HG03378 (cell line): ENCODE measurements at regions not wholly inside any gene's neighbourhood (a gene's known extent, or its start where the extent isn't known, plus 50 kb on each side); places are given as distances from the start of the nearest gene placed in this dataset.
"Not testable (repeated sequence)": the region's sequence is repeated elsewhere in the genome, so short reads cannot be mapped to it uniquely, and the experiment has no call there.

Experiments
- ATAC-seq: cut with Tn5 transposase; IDR thresholded peaks from one replicate; pipeline ENCODE4 v1.9.1; 2021; ENCODE audit warnings: mild to moderate bottlenecking, moderate library complexity; ENCODE audit not compliant: unreplicated experiment

DNA sequence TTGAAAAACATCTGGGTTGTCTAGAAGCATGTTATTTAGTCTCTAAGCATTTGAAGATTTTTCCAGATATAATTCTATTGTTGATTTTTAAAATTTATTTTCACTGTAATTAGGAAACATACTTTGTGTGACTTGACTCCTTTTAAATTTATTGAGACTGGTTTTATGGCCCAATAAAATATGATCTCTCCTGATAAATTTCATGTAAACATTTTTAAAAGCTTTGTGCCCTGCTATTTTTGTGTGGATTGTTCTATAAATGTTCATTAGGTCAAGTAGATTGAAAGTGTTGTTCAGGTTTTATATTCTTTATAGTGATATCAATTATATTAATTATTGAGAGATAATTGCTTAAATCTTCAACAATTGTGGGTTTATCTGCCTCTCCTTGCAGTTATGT lies 105.4 kb downstream of the RFX6 start:
- no peak for ATAC-seq

DNA sequence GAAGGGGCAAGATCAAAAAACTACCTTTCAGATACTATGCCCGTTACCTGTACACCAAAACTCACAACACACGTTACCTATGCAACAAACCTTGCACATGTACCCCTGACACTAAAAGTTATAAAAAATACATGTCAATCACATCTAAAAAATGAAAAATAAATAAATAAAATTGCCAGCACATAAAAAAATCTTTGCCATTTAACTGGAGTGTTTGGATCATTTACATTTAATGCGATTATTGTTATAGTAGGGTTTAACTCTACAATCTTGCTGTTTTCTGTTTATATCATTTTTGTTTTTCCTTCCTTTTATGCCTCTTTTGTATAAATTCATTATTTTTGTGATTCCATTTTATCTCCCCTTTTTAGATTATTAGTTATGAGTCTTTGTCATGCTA lies 106.3 kb downstream of the RFX6 start:
- ATAC-seq, result no peak

DNA sequence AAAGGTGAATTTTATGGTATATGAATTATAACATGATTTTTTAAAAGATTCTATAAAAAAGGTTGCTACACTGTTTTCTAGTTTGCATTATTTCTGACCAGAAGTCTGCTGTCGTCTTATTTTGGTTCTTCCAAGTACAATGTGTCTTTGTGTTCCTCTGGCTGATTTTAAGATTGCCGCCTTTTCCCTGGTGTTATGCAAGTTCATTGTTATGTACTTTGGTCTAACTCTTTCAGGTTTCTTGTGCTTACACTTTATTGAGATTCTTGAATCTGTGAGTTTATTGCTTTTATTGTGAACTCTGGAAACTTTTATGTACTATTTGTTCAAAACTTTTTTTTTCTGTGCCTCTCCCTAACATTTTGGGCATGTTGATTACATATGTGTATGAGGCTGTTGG lies 109.8 kb downstream of the RFX6 start:
- no peak for ATAC-seq

- ATAC-seq, result no peak
Measured at GRCh38 chr6:116990679-116991078, 113.6 kb downstream of the RFX6 start.

DNA sequence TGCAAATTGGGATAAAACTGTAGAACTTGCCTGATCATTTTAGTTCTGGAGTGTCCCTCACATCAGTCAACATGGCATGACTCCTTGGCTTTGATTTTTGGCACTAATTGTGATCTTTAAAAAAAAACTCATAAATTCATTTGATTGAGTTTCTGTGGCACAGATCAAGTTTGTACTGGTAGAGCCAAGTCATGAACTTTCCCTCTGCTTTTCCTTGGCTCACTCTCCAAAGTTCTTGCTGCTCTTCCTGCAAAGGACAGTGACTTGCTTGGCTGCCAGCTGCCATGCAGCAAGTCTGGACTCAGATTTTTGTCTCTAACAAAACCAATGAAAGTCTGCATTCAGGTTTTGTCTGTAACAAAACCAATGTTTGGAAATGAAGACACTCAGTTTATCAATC lies 115.5 kb downstream of the RFX6 start:
- no peak for ATAC-seq

DNA sequence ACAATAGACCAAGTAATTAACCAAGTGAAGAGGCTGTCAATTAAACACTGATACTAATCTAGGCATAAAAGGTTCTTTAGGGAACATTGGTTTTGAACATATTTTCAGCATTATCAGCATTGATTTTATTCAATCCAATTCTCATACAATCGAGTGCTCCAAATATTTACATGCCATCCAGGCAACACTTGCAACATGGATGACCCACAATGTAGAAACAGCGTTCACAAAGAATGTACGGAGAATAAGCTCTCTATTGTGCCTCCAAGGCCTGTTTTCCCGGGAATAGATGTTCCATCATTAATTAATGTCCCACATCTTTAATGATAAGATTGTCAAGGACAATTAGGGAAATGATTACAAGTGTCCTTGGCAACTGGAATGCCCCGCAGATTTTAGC lies 117.4 kb downstream of the RFX6 start:
- no peak for ATAC-seq

DNA sequence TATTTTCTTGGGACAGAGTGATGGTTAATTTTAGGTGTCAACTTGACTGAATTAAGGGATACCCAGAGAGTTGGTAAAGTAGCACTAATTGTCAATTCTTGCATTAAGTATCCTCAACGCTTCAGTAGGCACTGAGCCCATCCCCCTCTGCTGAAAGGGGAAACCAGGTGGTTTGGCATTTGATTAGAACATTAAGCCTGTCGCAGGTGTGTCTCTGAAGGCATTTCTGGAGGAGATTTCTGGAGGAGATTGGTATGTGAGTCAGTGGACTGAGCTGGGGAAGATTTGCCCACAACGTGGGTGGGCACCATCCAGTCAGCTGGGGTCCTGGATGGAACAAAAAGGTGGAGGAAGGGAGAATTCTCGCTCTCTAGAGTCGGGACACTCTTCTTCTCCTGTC lies 119.8 kb downstream of the RFX6 start:
- no peak for ATAC-seq

DNA sequence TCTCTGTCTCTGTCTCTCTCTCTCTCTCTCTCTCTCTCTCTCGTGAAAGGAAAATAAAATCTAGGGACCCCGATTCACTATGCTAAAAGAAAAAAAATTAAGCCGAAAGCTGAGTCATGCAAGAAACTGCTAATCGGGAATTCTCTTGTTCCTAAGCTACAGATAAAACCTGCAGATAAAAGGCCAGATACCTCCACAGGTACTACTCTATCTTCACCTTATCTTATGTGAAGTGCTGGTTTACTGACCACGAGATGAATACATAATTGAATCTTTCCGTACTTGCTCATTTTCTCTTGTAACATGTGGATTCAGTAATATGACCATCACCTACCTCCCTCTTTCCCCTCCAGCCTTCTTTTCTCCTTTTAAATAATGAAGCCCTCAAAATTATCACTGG lies 120.5 kb downstream of the RFX6 start:
- ATAC-seq, result no peak

DNA sequence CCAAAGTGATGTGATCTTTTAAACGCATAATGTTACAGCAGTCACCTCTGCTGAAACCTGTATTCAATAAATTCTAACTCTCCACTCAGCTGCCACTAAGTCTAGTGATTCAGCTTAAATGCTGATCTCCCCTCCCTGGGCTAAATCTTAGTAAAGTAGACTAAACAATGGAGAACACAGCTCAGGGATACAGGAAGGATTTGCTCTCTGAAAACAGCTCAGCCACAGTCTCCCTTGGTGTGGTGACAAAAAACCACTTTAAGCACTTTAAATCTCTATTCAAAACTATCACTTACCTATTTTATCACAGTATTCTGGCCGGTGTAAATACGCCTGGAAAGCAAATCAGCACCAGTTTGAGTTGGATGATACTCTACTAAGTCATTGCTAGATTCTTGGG lies 130.6 kb downstream of the RFX6 start:
- ATAC-seq, result no peak

GRCh38 chr6:117008618-117009017 lies 131.6 kb downstream of the RFX6 start:
- ATAC-seq, result peak; percentile 77

GRCh38 chr6:117014641-117015473 lies 137.8 kb downstream of the RFX6 start:
- not testable (repeated sequence) for ATAC-seq

DNA sequence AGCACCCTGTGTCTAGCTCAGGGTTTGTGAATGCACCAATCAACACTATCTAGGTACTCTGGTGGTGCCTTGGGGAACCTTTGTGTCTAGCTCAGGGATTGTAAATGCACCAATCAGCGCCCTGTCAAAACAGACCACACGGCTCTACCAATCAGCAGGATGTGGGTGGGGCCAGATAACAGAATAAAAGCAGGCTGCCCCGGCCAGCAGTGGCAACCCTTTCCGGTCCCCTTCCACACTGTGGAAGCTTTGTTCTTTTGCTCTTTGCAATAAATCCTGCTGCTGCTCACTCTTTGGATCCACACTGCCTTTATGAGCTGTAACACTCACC lies 138.4 kb downstream of the RFX6 start:
- not testable (repeated sequence) for ATAC-seq

DNA sequence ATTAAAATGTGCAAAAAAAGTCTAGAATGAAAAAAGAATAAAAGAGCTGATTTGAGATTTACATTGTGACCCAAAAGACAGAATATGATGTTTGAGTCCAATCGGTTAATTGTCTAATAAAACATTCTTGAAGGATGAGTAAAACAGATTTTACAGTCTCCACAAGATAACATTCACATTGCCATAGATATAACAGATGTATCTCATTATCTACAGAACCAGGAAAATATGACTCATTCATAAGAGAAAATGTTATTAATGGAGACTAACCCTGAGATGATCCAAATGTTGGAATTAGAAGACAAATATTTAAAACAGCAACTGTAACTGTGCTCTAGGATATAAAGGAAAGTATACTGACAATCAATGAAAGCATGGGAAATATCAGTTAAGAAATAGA lies 141.7 kb downstream of the RFX6 start:
- ATAC-seq, result no peak

DNA sequence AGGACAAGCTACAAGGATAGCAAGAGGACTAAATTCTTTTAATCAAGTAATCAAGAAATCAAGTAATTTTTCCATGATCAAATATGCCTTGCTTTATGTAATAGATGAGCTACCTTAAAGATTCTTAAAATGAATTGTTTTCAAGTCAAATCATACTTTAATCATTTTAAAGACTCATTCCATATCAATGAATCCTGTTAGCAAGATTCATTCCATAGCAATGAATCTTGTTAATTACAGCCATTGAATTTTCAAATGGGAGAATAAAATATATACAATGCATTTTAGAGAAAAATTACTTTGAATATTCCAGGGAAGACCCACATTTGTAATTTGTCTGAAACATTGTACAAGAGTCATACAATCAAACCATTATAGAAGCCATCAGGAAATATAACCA lies 145.7 kb downstream of the RFX6 start:
- no peak for ATAC-seq

DNA sequence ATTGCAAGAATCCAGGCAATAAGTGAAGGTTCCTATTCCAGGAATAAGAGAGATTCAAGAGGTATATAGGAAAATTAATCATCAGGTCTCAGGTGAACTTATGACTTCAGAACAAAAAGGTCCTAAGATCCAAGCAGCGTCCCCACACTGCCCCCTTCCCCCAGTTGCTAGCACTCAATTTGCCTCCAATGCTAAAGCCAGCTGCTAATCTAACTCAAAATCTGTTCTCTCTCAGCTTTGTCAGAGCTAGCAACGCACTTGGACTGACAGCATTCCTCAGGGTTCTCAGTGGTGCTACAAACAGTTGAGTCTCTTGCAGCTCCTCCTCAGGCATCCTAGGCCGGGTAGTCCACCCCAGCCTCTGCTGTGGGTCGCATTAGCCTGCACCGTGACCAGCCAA lies 148.3 kb downstream of the RFX6 start:
- ATAC-seq, result no peak

- ATAC-seq, result no peak
Measured at GRCh38 chr6:117028256-117028655, 151.2 kb downstream of the RFX6 start.

- ATAC-seq, result no peak
Measured at GRCh38 chr6:117034547-117034946, 157.5 kb downstream of the RFX6 start.

GRCh38 chr6:117034971-117035370 lies 157.9 kb downstream of the RFX6 start:
- ATAC-seq, result no peak

- ATAC-seq, result no peak
Measured at GRCh38 chr6:117050301-117050700, 173.3 kb downstream of the RFX6 start.

- ATAC-seq, result no peak
Measured at GRCh38 chr6:117072134-117072533, 193.2 kb upstream of the VGLL2 start.

DNA sequence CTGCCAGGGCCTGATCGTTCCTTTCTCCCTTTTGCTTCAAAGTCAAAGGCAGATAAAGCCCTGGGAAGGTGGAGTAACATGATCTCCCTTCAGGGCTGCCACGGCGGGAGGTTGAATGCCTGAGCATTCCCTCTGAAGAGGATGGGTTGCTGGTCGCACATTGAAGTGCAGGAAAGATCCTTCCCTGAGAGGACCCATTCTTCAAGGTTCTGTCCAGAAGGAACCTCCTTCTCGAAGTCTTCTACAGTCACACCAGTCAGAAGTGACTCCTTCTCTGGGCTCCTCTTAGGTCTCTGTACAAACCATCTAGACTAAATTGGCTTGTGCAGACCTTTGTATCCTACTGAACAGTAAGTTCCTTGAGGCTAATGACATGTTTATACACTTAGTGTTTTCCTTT lies 192.6 kb upstream of the VGLL2 start:
- no peak for ATAC-seq

- ATAC-seq, result no peak
Measured at GRCh38 chr6:117074672-117075071, 190.7 kb upstream of the VGLL2 start.

- no peak for ATAC-seq
Measured at GRCh38 chr6:117075218-117075617, 190.1 kb upstream of the VGLL2 start.
